H54 (cell line): ENCODE measurements at regions not wholly inside any gene's neighbourhood (a gene's known extent, or its start where the extent isn't known, plus 50 kb on each side); places are given as distances from the start of the nearest gene placed in this dataset.
"Not testable (repeated sequence)": the region's sequence is repeated elsewhere in the genome, so short reads cannot be mapped to it uniquely, and the experiment has no call there.

Source experiments
- DNase-seq: peaks from one replicate; pipeline ENCODE4 v3.0.0; 2011; ENCODE audit warnings: low spot score, mixed read lengths; ENCODE audit not compliant: insufficient read length
- FAIRE-seq: peaks from 3 replicates; lab custom pipeline; 2011; peaks lifted over from hg19 to GRCh38; lab: Jason Lieb, UNC
- POLR2A ChIP-seq: IDR thresholded peaks from 2 replicates; pipeline ENCODE4 v1.6.1; 2011; ENCODE audit warnings: low read depth, mild to moderate bottlenecking, low read length

DNA sequence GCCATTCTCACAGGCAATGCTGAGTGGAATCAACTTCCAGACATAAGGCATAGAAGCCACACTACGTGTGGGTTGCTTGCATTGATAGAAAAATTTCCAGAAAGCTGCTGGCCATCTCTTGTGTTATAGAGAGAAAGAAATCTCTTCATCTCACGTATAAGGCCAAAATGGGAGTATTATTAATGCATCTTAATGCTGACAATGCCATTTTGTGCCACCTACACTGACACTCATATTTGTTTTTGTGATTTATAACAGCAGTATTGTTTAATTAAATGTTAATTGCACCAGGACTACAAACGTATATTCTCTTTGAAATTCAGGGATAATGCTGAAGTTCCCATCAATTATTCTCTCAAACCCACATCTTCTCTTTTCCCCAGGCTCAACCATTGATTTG is 56.1 kb upstream of the TMEM132D start:
- TF ChIP-seq POLR2A: no peak
- FAIRE-seq (no peak), DNase-seq (no peak)

DNA sequence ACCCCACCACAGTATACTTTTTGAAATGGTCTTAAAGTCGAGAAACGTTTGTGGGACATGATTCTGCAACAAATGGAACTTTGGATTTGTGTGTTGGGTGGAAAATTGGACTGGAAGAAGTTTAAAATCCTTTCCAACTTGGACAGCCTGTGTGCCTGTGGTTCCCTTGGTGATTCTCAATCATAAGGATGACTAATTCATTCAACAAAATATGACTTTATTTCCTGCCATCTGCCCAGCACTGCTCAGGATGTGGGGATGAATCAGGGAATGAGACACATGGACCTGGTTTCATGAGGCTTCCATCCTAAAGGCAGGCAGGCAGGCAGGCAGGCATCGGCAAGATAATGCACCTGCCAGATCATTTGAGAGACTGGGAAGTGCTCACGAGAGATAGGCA is 57.3 kb upstream of the TMEM132D start:
- DNase-seq (no peak), FAIRE-seq (no peak)
- TF ChIP-seq POLR2A: no peak

DNA sequence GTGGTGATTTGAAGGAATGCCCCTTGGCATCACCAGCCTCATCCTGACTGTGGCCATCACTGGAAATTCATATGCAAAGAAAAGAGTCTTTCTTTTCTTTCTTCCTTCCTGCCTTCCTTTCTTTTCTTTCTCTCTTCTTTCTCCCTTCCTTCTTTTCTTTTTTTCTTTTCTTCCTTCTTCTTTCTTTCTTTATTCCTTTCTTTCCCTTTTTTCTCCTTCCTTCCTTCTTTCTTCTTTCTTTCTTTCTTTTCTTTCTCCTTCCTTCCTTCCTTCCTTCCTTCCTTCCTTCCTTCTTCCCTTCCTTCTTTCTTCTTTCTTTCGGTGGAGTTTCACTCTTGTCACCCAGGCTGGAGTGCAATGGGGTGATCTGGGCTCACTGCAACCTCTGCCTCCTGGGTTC is 58.0 kb upstream of the TMEM132D start:
- FAIRE-seq (no peak), DNase-seq (no peak)
- TF ChIP-seq POLR2A: no peak

DNA sequence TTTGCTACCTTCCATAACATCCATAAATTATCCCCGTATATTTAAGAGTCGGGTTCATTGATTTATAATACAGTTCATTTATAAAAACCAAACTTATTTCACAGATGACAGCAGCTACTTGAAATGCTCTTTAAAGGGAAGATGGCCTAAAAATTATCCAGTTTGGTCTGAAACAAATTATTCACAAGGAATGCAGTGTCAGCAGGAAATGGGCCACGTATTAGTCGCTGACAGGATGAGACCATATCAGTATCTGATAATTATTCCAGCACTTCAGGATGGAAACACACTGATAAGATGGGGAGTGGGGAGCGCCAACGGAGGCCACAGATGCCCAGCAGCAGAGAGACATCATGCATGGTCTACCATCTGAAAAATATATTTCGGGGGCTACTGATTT is 60.5 kb upstream of the TMEM132D start:
- FAIRE-seq: no peak
- DNase-seq: no peak
- TF ChIP-seq POLR2A: no peak

DNA sequence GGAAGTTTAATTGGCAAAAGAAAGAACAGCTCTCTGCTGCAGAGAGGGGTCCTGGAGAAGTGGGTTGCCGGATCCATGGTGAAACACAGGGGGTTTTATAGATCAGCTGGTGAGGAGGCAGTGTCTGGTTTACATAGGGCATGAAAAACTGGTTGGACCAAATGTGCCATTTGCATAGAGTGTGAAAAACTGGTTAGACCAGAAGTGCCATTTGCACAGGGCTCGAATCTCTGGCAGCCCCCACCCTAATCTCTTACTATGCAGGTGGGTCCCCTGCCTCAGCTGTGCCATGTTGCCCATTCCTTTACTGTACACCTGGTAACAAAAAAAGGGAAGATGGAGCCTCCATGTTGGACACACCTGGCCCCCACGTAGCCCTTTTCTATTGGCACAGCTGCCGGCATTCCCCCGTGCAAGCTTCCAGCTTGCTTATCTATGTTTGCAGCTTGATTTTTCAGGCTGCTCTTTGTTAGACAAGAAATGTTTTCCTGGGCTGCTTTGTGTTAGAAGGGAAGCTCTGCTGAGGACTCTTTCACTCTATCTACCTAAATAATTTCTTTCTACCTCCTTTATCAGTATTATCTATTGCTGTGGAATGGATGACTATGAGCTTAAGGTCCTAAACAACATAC is 61.1 kb upstream of the TMEM132D start:
- no peak for TF ChIP-seq POLR2A
- DNase-seq (no peak), FAIRE-seq (no peak)

DNA sequence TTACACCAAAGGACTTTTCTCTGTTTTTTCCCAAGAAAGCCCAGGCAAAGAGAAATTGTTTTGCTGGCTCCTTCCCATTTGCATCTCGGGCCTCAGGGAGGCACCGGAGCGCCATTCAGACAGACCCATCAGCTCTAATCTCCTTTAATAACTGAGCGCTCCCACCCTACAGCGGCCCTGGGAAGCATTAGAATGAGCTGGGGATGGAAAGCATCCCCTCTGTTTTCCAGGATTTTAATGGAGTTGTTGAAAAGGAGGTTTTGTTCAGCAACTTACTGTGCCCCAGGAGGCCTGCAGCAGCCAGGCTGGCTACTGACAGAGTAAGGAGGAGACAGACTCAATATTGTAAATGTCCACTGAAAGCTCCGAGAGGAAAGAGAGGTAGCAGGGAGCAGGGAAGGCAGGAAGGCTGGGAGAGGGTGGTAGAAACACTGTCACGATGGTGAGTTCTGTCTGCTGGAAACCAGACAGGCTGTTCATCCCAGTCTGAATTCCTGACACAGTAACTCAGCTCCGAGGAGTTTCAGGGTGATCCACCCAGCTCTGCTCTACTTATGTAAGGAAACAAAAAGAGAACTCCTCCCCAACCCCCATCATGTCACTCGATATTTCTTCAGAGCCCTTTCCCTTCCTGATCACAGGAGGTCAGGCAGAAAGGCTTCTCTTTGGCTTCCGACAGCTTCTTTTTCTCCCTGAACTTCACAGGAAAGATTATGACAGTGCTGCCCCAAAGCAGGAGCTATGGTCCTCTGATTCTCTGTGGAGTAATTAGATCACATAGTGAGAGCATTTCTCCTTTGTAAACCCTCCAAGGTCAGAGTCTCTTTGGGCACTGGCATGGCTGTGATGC is 62.5 kb upstream of the TMEM132D start:
- no peak for TF ChIP-seq POLR2A
- FAIRE-seq (no peak), DNase-seq (no peak)

DNA sequence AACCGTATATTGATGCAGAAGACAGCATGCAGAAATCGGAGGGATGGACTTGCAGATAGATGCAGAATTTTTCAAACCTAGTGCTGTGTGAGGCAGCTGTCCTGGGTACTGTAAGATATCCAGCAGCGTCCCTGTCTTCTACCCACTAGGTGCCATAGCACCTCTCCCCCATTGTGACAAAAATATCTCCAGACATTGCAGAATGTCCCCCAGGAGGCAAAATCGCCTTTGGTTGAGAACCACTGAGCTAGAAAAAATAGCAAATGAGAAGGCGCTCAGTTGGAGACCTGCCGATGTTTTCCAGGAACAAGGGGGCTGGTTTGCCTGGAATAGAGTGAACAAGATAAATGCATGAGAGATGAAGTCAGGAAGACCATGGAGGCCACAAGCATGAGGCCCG is 67.9 kb upstream of the TMEM132D start:
- TF ChIP-seq POLR2A: no peak
- DNase-seq: no peak
- no peak for FAIRE-seq

DNA sequence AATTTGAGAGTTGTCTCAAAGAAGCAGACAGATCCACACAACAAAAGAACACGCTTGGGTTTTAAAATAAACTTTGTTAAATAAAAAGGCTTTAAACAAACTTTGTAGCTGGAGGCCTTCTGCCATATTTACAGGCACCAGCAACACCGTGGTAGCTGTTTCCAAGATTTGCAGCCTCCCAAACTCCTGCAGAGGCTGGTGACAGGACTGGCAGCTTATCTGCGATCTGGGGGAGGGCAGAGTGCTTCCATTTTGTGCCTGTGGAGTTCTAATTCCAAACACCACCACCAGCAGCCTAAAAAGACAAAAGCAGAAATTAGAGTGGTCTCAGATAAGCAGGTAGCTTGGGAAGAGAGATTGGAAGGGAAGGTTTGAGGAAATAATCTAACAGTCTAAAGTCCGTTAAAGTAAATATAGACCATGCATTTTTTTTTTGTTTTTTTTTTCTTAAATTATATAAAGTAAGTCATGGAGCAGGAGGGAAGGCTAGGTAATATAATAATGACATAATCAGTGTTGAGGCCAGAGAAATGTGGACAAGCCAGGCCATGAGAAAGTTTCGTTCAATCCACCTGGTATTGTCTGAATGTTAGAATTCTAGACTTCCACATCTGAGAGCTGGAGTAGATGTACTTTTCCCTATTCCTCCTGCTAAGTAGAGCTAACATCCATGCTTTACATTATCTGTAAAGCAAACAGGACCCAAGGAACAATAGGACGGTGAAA is 69.6 kb upstream of the TMEM132D start:
- no peak for DNase-seq
- FAIRE-seq: no peak
- TF ChIP-seq POLR2A: no peak

DNA sequence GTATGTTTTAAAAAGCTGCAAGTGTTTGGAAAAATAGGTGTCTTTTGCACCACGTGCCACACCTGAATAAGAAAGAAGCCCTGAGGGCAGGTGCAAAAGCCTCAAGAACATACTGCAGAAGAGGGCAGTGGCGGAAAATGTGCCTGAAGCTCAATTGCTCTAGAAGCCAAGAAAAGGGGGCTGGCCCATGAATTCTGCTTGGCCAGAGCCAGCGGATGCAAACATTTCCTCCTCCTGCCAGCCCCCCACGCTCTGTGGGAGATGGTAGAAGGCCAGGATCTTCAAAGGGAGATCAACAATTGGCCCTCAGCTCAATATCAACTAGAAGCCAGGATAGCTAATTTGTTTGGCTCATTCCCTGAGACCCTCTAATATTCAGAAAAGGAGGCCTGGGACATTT is 80.3 kb upstream of the TMEM132D start:
- FAIRE-seq (no peak), DNase-seq (no peak)
- no peak for TF ChIP-seq POLR2A

DNA sequence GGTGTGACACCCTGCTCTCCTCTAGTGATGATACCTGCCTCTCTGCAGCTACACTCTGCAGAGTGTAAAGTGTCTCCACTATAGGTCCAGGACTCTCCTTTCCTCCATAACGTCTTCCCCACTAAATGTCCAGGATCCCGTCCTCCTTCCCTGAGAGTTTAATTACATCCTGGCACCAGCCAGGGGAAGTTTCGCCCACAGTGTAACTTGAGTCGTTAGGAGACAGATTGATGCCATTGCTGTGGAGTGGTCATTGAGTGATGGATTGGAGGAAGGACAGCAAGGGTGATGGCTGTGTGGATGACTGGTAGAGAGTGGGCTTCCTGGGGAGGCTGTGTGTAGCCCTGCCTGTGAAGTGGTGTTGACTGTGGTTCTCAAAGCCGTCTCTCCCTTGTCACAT is 84.0 kb upstream of the TMEM132D start:
- FAIRE-seq (no peak), DNase-seq (no peak)

DNA sequence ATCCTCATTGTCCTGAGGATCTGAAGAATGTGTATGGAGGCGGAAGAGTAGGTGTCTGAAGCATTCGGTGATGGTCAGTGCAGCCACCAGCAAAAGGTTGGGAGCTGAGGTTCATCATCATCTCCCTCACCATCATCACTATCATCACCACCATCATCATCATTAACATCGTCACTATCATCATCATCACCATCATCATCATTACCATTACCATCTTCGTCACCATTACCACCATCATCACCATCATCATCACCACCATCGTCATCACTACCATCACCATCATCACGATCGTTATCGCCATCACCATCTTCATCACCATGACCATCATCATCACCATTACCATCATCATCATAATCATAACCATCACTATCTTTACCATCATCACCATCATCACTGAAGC is 90.8 kb upstream of the TMEM132D start:
- TF ChIP-seq POLR2A: no peak
- no peak for DNase-seq
- FAIRE-seq: no peak

More for the DNA sequence above, 84.0 kb upstream of the TMEM132D start:
- no peak for TF ChIP-seq POLR2A

DNA sequence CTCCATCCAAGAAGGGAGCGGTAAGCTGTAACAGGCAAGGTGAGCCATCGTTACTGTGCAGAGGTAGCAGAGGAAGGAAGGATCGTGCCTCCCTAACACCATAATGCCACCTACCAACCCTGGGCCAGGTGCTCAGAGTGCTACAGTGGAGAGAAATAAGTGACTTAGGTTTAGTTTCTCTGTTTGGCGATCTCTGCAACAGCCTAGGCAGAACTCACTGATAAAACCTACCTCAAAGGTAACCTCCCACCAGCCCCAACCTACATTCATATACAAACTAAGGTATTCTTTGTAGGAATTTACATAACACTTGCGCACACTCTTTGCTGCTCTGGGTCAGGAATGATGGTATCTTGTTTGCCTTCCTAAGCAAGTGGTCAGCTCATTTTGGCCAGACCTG is 93.4 kb upstream of the TMEM132D start:
- FAIRE-seq (no peak), DNase-seq (no peak)
- TF ChIP-seq POLR2A: no peak

DNA sequence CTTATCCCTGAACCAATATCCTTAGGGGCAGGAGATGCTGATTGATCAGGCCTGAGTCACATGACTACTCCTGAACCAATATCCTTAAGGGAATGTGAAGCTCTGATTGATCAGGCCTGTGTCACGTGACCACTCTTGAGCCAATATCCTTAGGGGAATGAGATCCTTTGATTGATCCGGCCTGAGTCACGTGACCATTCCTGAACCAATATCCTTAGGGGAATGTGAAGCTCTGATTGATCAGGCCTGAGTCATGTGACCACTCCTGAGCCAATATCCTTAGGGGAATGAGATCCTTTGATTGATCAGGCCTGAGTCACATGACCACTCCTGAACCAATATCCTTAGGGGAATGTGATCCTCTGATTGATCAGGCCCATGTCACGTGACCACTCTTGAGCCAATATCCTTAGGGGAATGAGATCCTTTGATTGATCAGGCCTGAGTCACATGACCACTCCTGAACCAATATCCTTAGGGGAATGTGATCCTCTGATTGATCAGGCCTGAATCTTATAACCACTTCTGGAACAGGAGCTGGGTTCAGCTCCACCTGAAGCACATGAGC is 100.6 kb upstream of the TMEM132D start:
- FAIRE-seq, DNase-seq: not testable (repeated sequence)

DNA sequence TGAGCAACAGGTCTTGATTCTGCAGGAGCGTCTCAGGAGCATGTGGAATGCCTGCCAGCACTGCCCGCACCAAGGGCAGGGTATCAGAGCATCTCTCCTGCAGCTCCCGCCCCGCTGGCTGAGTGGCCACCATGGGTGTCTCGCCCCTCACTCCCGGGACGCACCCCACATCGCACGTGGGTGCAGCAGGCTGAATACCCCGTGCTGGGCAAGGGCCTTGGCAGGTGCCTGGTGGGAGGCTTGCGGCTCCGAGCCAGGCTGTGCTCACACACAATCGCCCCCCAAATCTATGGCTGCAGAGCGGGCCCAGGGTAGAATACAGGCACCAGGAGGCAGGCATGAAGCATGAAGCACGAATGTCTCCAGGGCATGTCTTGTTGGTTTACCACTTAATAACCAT is 103.9 kb upstream of the TMEM132D start:
- DNase-seq (no peak), FAIRE-seq (no peak)
- no peak for TF ChIP-seq POLR2A
